H9 (cell line): ENCODE measurements at regions not wholly inside any gene's neighbourhood (a gene's known extent, or its start where the extent isn't known, plus 50 kb on each side); places are given as distances from the start of the nearest gene placed in this dataset.

Experiments used
- DNase-seq: peaks from one replicate; pipeline ENCODE4 v3.0.0-alpha.2; 2017
- H2AFZ ChIP-seq: one replicate; pipeline ENCODE4 v1.6.1; 2013; ENCODE audit warnings: mild to moderate bottlenecking, low read length, control low read depth, moderate library complexity
- H2AK5ac ChIP-seq: 2 replicates; pipeline ENCODE4 v1.6.1; 2013; ENCODE audit warnings: low read length, control low read depth, mixed read lengths; ENCODE audit not compliant: insufficient read length
- H2BK120ac ChIP-seq: one replicate; pipeline ENCODE4 v1.6.1; 2013; ENCODE audit warnings: low read depth, mild to moderate bottlenecking, low read length, control low read depth, inconsistent platforms; ENCODE audit not compliant: poor library complexity, severe bottlenecking
- H2BK12ac ChIP-seq: 2 replicates; pipeline ENCODE4 v1.6.1; 2013; ENCODE audit warnings: low read length, control low read depth, mixed read lengths, low read depth; ENCODE audit not compliant: insufficient read length
- H2BK15ac ChIP-seq: 2 replicates; pipeline ENCODE4 v1.6.1; 2013; ENCODE audit warnings: low read depth, low read length, control low read depth
- H2BK20ac ChIP-seq: one replicate; pipeline ENCODE4 v1.6.1; 2013; ENCODE audit warnings: low read depth, mild to moderate bottlenecking, low read length, control low read depth, inconsistent platforms; ENCODE audit not compliant: poor library complexity, severe bottlenecking
- H2BK5ac ChIP-seq: 2 replicates; pipeline ENCODE4 v1.6.1; 2013; ENCODE audit warnings: low read length, control low read depth, mixed read lengths; ENCODE audit not compliant: insufficient read length
- H3K14ac ChIP-seq: 2 replicates; pipeline ENCODE4 v1.6.1; 2013; ENCODE audit warnings: low read length, control low read depth; ENCODE audit not compliant: insufficient read depth
- H3K18ac ChIP-seq: 2 replicates; pipeline ENCODE4 v1.6.1; 2013; ENCODE audit warnings: low read depth, mild to moderate bottlenecking, mixed read lengths, low read length, control low read depth; ENCODE audit not compliant: insufficient read length
- H3K23ac ChIP-seq: 2 replicates; pipeline ENCODE4 v1.6.1; 2013; ENCODE audit warnings: low read length, control low read depth, mixed read lengths, low read depth; ENCODE audit not compliant: insufficient read length
- H3K23me2 ChIP-seq: 2 replicates; pipeline ENCODE4 v1.6.1; 2013; ENCODE audit warnings: low read depth, mild to moderate bottlenecking, mixed read lengths, low read length, control low read depth; ENCODE audit not compliant: insufficient read length, poor library complexity, severe bottlenecking
- H3K27ac ChIP-seq: 2 replicates; pipeline ENCODE4 v1.5.1; 2013; ENCODE audit warnings: low read length, control low read depth, mixed read lengths, low read depth; ENCODE audit not compliant: insufficient read length
- H3K27me3 ChIP-seq: 2 replicates; pipeline ENCODE4 v1.6.1; 2013; ENCODE audit warnings: low read length, control low read depth, inconsistent platforms; ENCODE audit not compliant: insufficient read depth
- H3K4ac ChIP-seq: 2 replicates; pipeline ENCODE4 v1.6.1; 2013; ENCODE audit warnings: low read depth, mild to moderate bottlenecking, control low read depth, inconsistent platforms, low read length, moderate library complexity
- H3K4me1 ChIP-seq: 2 replicates; pipeline ENCODE4 v1.6.1; 2013; ENCODE audit warnings: low read length, control low read depth, inconsistent platforms; ENCODE audit not compliant: insufficient read depth
- H3K4me2 ChIP-seq: 2 replicates; pipeline ENCODE4 v1.6.1; 2013; ENCODE audit warnings: low read length, control low read depth, mixed read lengths; ENCODE audit not compliant: insufficient read length, insufficient read depth
- H3K56ac ChIP-seq: 2 replicates; pipeline ENCODE4 v1.6.1; 2013; ENCODE audit warnings: low read depth, mild to moderate bottlenecking, mixed read lengths, low read length, control low read depth; ENCODE audit not compliant: insufficient read length
- H3K79me1 ChIP-seq: 2 replicates; pipeline ENCODE4 v1.6.1; 2013; ENCODE audit warnings: low read depth, mild to moderate bottlenecking, moderate library complexity, low read length, control low read depth, inconsistent platforms; ENCODE audit not compliant: insufficient read depth, poor library complexity, severe bottlenecking
- H3K79me2 ChIP-seq: 2 replicates; pipeline ENCODE4 v1.6.1; 2013; ENCODE audit warnings: low read length, control low read depth, inconsistent platforms; ENCODE audit not compliant: insufficient read depth
- H3K9ac ChIP-seq: 2 replicates; pipeline ENCODE4 v1.6.1; 2013; ENCODE audit warnings: low read length, control low read depth, mixed read lengths; ENCODE audit not compliant: insufficient read length; ENCODE audit errors: extremely low read depth
- H3K9me3 ChIP-seq: one replicate; pipeline ENCODE4 v1.6.1; 2013; ENCODE audit warnings: low read depth, low read length, inconsistent platforms; ENCODE audit not compliant: control insufficient read depth
- H3T11ph ChIP-seq: one replicate; pipeline ENCODE4 v1.6.1; 2013; ENCODE audit warnings: mild to moderate bottlenecking, low read length, control low read depth, inconsistent platforms
- H4K20me1 ChIP-seq: one replicate; pipeline ENCODE4 v1.6.1; 2013; ENCODE audit not compliant: control insufficient read depth, insufficient read length, insufficient read depth
- H4K5ac ChIP-seq: 2 replicates; pipeline ENCODE4 v1.6.1; 2013; ENCODE audit warnings: low read depth, mild to moderate bottlenecking, mixed read lengths, low read length, control low read depth; ENCODE audit not compliant: insufficient read length
- H4K8ac ChIP-seq: replicated peaks from 2 replicates; pipeline ENCODE4 v1.6.1; 2013; ENCODE audit warnings: low read length, control low read depth, mixed read lengths, low read depth; ENCODE audit not compliant: insufficient read length
- H4K91ac ChIP-seq: 2 replicates; pipeline ENCODE4 v1.6.1; 2013; ENCODE audit warnings: low read depth, mild to moderate bottlenecking, moderate library complexity, mixed read lengths, low read length, control low read depth; ENCODE audit not compliant: insufficient read length
- H3K27ac Mint-ChIP-seq, 3 experiments: 2 replicates in 2 of 3; 3 replicates in 1 of 3; pipeline ENCODE4 v1.8.0; 2020 to 2021; ENCODE audit warnings: mixed read lengths in 3 of 3, mild to moderate bottlenecking in 1 of 3, moderate library complexity in 1 of 3
- H3K27me3 Mint-ChIP-seq: 2 replicates; pipeline ENCODE4 v1.8.0; 2021; ENCODE audit warnings: low read depth, mild to moderate bottlenecking, moderate library complexity, mixed read lengths
- H3K36me3 Mint-ChIP-seq, 3 experiments: 2 replicates in 2 of 3; 3 replicates in 1 of 3; pipeline ENCODE4 v1.8.0; 2020 to 2021; ENCODE audit warnings: low read depth in 3 of 3, mixed read lengths in 3 of 3; ENCODE audit not compliant: insufficient read depth in 1 of 3
- H3K4me1 Mint-ChIP-seq, 2 experiments: 2 replicates each; pipeline ENCODE4 v1.8.0; 2020; ENCODE audit warnings: mixed read lengths in 2 of 2
- H3K4me3 Mint-ChIP-seq, 2 experiments: 2 replicates in 1 of 2; 3 replicates in 1 of 2; pipeline ENCODE4 v1.8.0; 2020 to 2021; ENCODE audit warnings: mild to moderate bottlenecking in 2 of 2, mixed read lengths in 2 of 2, moderate library complexity in 1 of 2
- H3K9me3 Mint-ChIP-seq, 2 experiments: 2 replicates in 1 of 2; 3 replicates in 1 of 2; pipeline ENCODE4 v1.8.0; 2020; ENCODE audit warnings: mild to moderate bottlenecking in 2 of 2, mixed read lengths in 2 of 2, moderate library complexity in 1 of 2
- WGBS: extraction: QIAGEN DNeasy Blood & Tissue Kit; methylation state at CpG from one replicate; pipeline ENCODE4 v1.1.7; 2013; ENCODE audit warnings: missing lambda C conversion rate, low lambda C conversion rate, mixed read lengths; ENCODE audit not compliant: insufficient read length; ENCODE audit errors: extremely low coverage; 5-methylcytosine and 5-hydroxymethylcytosine counted together
- TF ChIP-seq, protein P1 (sequence below): fragments of 200-600 bp; sonication (generic); conservative IDR thresholded peaks from 3 replicates; pipeline ENCODE4 v1.8.0; 2021; ENCODE audit warnings: antibody characterized with exemption, mild to moderate bottlenecking

DNA sequence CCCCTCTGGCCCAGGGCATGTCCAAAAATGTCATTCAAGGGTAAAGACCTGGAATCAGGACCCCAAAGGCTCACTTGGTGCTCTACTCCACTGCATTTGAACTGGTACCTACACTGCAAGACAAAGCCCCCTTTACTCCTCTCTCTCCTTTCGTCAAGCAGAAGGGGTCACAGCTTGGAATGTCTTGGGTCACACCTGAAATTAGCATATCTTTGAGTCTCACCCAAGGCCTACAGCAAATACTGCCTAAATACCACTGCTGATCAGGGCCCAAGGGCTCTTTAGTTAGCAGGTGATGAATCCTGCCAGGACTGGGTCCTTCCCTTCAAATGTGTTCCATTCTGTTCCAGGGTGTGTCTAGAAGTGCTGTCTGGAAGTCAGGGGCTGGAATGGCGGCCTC, 320.6 kb downstream of the SV2B start:
- Histone ChIP-seq H4K5ac (no peak overlapping the region), H2BK120ac (no peak overlapping the region), H3K56ac (no peak overlapping the region), H3K14ac (no peak overlapping the region), H4K91ac (no peak overlapping the region), H2AK5ac (no peak overlapping the region), H2BK20ac (no peak overlapping the region), H4K20me1 (no peaks in the 10 kb centered on the region), H3K4ac (no peak overlapping the region; the same call in 1 of the 2 replicates), H3K4me2 (no peak overlapping the region), H2BK15ac (no peak overlapping the region), H3K9ac (no peak overlapping the region), H3T11ph (no peak overlapping the region), H3K27ac (no peak overlapping the region), H4K8ac (no peak overlapping the region), H3K79me1 (no peaks in the 10 kb centered on the region), H2AFZ (no peak overlapping the region), H3K23me2 (no peaks in the 10 kb centered on the region), H3K23ac (no peak overlapping the region), H3K79me2 (no peaks in the 10 kb centered on the region), H2BK12ac (no peak overlapping the region), H3K9me3 (no peaks in the 10 kb centered on the region), H3K4me1 (no peaks in the 10 kb centered on the region; the same call in 1 of the 2 replicates), H2BK5ac (no peak overlapping the region), H3K18ac (no peak overlapping the region), H3K27me3 (no peaks in the 10 kb centered on the region)
- TF ChIP-seq, protein P1, sequence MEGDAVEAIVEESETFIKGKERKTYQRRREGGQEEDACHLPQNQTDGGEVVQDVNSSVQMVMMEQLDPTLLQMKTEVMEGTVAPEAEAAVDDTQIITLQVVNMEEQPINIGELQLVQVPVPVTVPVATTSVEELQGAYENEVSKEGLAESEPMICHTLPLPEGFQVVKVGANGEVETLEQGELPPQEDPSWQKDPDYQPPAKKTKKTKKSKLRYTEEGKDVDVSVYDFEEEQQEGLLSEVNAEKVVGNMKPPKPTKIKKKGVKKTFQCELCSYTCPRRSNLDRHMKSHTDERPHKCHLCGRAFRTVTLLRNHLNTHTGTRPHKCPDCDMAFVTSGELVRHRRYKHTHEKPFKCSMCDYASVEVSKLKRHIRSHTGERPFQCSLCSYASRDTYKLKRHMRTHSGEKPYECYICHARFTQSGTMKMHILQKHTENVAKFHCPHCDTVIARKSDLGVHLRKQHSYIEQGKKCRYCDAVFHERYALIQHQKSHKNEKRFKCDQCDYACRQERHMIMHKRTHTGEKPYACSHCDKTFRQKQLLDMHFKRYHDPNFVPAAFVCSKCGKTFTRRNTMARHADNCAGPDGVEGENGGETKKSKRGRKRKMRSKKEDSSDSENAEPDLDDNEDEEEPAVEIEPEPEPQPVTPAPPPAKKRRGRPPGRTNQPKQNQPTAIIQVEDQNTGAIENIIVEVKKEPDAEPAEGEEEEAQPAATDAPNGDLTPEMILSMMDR: no peak
- no peaks in the 10 kb centered on the region; a peak in 1 of 7 replicates for H3K36me3 Mint-ChIP-seq
- no CpG with 5 or more reads among the region's 2 CpGs for WGBS
- H3K9me3 Mint-ChIP-seq: peaks cover 0 to 3% of the 10 kb centered on the region in 2 experiments; a peak in 1 of 5 replicates
- peaks cover 26% of the 10 kb centered on the region in 2 experiments for H3K4me1 Mint-ChIP-seq
- H3K4me3 Mint-ChIP-seq: no peak overlapping the region
- no peaks in the 10 kb centered on the region for H3K27me3 Mint-ChIP-seq
- DNase-seq: no peak
- H3K27ac Mint-ChIP-seq: no peak overlapping the region
